HG03064 (cell line): ENCODE measurements at regions not wholly inside any gene's neighbourhood (a gene's known extent, or its start where the extent isn't known, plus 50 kb on each side); places are given as distances from the start of the nearest gene placed in this dataset.
"Not testable (repeated sequence)": the region's sequence is repeated elsewhere in the genome, so short reads cannot be mapped to it uniquely, and the experiment has no call there.

ENCODE experiments used
- ATAC-seq: cut with Tn5 transposase; IDR thresholded peaks from one replicate; pipeline ENCODE4 v1.9.1; 2021; ENCODE audit warnings: low read depth; ENCODE audit not compliant: unreplicated experiment

- no peak for ATAC-seq
Observed at GRCh38 chr15:62649793-62650420, 392.6 kb upstream of the TPM1 start.

GRCh38 chr15:62653122-62653521 lies 389.4 kb upstream of the TPM1 start:
- ATAC-seq, result no peak

GRCh38 chr15:62656071-62656470 lies 386.5 kb upstream of the TPM1 start:
- ATAC-seq, result no peak

GRCh38 chr15:62657501-62657900 lies 385.0 kb upstream of the TPM1 start:
- ATAC-seq, result not testable (repeated sequence)

- ATAC-seq, result no peak
Observed at GRCh38 chr15:62658498-62658897, 384.0 kb upstream of the TPM1 start.

- ATAC-seq, result no peak
Observed at GRCh38 chr15:62663547-62663946, 379.0 kb upstream of the TPM1 start.

- no peak for ATAC-seq
Observed at GRCh38 chr15:62665449-62665848, 377.1 kb upstream of the TPM1 start.

GRCh38 chr15:62666046-62666445 lies 376.5 kb upstream of the TPM1 start:
- no peak for ATAC-seq

- ATAC-seq, result no peak
Observed at GRCh38 chr15:62672268-62672667, 370.3 kb upstream of the TPM1 start.

GRCh38 chr15:62676891-62677290 lies 365.7 kb upstream of the TPM1 start:
- no peak for ATAC-seq

- no peak for ATAC-seq
Observed at GRCh38 chr15:62681939-62682896, 360.3 kb upstream of the TPM1 start.

- ATAC-seq, result not testable (repeated sequence)
Observed at GRCh38 chr15:62683192-62683591, 359.4 kb upstream of the TPM1 start.

GRCh38 chr15:62684123-62684808 lies 358.3 kb upstream of the TPM1 start:
- ATAC-seq, result no peak

GRCh38 chr15:62691008-62691407 lies 351.5 kb upstream of the TPM1 start:
- no peak for ATAC-seq

GRCh38 chr15:62697636-62698035 lies 344.9 kb upstream of the TPM1 start:
- no peak for ATAC-seq

GRCh38 chr15:62698646-62699045 lies 343.9 kb upstream of the TPM1 start:
- ATAC-seq, result no peak

- no peak for ATAC-seq
Observed at GRCh38 chr15:62706317-62706716, 336.2 kb upstream of the TPM1 start.

GRCh38 chr15:62708470-62708869 lies 334.1 kb upstream of the TPM1 start:
- ATAC-seq, result no peak

- ATAC-seq, result no peak
Observed at GRCh38 chr15:62709261-62709660, 333.3 kb upstream of the TPM1 start.

GRCh38 chr15:62711691-62712454 lies 330.7 kb upstream of the TPM1 start:
- ATAC-seq, result no peak

- no peak for ATAC-seq
Observed at GRCh38 chr15:62712455-62712839, 330.1 kb upstream of the TPM1 start.
